ENCODE measurements at regions not wholly inside any gene's neighbourhood (a gene's known extent, or its start where the extent isn't known, plus 50 kb on each side); places are given as distances from the start of the nearest gene placed in this dataset.
"Not testable (repeated sequence)": the region's sequence is repeated elsewhere in the genome, so short reads cannot be mapped to it uniquely, and the experiment has no call there.

DNA sequence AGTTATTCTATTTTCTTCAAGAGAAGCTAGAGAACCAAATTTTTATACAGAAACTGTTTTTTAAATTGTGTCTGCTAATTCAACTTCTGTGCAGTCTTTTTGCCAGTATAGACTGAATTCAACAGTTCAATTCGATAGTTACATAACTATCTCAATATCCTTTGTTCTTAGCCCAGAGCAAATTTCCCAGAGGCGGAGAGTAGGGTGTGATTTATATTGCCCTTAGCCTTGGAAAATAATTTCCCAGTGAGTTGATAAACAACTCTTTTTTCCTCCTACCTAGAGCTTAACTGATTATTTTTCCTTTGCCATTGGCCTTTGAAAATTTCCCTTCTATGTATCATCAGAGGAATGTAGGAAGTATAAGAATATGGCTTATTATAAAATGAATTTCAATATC is 420.5 kb downstream of the NSUN3 start:
- no peak for DNase-seq (ENCODE audit: low read depth in 2 of 2, low spot score in 1 of 2)

DNA sequence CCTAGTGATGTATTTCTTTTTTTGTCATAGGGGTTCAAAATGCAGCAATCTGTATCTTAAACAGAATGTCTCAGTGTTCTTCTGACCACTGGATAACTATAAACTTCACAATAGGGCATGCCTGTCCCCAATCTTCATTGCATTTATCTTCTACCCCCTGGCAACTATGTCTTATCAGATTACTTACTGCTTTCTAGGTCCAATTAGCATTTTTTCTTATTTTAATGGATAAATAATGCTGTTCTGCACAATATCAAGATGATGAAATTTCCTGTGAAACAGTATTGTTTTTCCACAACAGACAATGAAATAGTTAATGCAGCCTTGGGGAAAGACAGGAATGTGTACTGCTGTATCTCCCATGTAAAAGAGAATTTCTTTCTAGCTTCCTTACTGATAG is 432.1 kb downstream of the NSUN3 start:
- no peak for DNase-seq (ENCODE audit: low read depth in 2 of 2, low spot score in 1 of 2)

GRCh38 chr3:94500146-94500545 is 437.3 kb downstream of the NSUN3 start:
- no peak for DNase-seq (ENCODE audit: low read depth in 2 of 2, low spot score in 1 of 2)

DNA sequence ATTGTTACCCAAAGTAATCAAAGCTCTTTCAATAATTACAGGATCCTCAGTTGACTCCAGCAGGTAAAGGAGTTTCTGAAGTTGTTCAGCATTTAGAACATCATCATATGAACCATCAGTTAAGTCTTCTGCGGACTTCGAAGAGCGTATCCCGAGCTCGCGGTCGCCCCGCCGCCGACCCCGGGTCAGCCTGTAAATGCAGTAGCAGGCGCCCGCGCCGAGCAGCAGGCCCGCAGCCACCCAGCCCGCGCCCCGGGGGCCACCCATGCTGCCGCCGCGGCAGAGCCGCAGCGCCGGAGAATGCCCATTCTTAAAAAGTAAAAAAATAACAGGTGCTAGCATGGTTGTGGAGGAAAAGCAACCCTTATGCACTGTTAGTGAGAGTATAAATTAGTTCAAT is 444.5 kb downstream of the NSUN3 start:
- DNase-seq (ENCODE audit: low read depth in 2 of 2, low spot score in 1 of 2): not testable (repeated sequence)

- no peak for DNase-seq (ENCODE audit: low read depth in 2 of 2, low spot score in 1 of 2)
Measured at GRCh38 chr3:94512876-94513275, 450.0 kb downstream of the NSUN3 start.

DNA sequence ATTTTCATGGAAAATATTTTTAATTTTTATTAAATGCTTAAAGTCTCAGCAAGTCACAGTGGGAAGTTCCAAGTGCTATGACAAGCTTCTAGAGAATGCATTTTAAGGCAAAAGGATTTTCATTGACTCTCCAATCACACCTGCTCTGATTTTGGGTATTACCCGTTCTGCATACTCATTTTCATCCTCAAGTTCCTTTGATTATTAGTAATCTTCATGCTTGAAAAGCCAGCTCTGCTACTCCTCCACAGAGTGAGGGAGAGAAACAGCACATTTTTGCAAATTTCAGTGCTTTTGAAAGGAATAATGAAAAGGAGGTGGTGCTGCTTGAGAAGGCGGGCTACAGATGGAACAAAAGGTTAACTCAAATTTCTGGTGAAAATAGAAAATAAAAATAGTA is 450.7 kb downstream of the NSUN3 start:
- DNase-seq (ENCODE audit: low read depth in 2 of 2, low spot score in 1 of 2): no peak

- no peak for DNase-seq (ENCODE audit: low read depth in 2 of 2, low spot score in 1 of 2)
Measured at GRCh38 chr3:94515983-94516382, 453.1 kb downstream of the NSUN3 start.

DNA sequence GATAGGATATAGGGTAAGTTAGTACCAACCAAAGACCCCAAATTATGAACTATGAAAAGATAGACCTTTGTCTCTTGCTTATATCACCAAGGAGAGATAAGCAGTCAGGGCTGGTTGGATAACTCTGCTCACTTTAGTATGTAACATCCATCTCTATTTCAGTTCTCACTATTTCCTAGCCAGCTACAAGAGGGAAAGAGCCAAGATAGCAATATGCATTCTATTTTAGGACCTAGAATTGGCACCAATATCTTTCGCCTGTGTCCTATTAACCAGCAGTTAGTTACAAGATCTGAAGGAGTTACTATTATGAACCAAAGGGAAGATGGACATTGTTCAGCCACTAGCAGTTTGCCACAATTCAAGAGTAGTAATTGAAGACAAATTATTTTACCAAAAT is 457.5 kb downstream of the NSUN3 start:
- DNase-seq (ENCODE audit: low read depth in 2 of 2, low spot score in 1 of 2): no peak

DNA sequence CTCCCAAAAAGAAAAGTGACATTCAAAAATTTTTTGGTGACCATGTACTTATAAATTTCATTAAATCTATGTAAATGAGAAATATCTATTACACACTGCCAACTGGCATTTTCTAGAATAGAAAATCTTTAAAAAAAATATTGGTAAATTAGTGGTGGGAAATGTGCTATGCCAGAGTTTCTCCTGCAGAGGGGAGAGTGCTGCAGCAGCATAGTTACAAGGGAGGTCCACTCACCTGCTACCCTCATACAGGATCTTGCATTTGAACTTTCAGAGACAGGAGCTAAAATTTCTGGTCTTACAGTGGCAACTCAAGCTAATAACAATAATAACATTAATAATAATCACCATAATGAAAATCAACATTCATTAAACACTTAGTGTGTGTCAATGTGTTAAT is 459.6 kb downstream of the NSUN3 start:
- no peak for DNase-seq (ENCODE audit: low read depth in 2 of 2, low spot score in 1 of 2)

DNA sequence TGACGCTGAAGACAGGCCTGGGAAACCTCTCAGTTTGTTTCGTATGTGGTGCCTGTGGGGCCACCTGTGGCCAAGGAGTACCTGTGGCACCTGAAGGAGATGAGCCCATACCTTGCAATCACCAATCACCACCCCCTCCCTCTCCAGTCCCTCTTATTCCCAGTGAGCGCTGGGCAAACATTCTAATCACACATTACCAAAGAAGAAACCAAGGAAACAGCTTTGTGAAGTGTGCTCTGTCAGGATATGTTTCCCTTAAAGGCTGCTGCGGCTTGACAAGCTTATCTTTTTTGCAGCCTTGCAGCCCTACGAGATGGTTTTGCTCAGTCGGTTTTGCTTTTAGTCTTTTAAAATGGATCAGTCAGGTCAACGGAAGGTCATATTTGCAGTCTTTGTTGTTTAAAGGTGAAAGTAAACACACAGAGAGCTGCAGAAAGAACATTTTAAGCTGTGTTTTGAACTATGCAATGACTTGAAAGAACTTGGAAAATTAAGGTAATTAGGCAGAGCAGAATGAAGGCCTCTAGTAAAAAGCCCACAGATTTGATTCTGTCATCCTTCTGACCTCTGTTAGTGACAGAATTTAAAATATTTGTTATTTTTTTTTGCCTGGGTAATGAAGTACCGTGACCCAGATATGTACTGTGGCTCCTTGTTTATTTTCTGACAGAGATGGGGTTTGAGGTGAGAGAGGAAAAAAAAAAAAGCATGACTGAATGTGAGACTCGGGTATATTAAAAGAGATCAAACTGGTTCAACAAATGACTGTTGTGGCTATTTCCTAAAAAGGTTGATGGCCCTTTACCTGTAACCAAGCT is 461.4 kb downstream of the NSUN3 start:
- DNase-seq (ENCODE audit: low read depth in 2 of 2, low spot score in 1 of 2): no peak

GRCh38 chr3:94525043-94525442 is 462.2 kb downstream of the NSUN3 start:
- DNase-seq (ENCODE audit: low read depth in 2 of 2, low spot score in 1 of 2): no peak

GRCh38 chr3:94529816-94530215 is 467.0 kb downstream of the NSUN3 start:
- no peak for DNase-seq (ENCODE audit: low read depth in 2 of 2, low spot score in 1 of 2)

DNA sequence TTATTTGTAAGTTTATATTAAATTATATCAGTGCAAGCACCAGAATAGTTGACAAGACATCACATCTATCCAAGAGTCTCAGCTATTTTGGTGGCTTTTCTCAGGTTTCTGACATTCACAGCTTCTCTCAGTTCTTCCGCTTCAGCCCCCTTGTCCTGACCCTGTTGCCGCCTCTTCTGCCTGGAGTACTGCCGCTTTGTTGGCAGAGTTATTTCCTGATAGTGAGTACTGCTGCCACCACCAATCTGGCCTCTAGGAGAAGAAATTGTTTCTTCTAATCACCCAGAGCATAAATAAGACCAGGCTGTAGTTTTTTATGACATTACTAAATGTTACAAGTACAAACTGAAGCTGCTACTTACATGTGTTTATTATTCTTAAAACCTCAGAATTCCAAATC is 470.1 kb downstream of the NSUN3 start:
- no peak for DNase-seq (ENCODE audit: low read depth in 2 of 2, low spot score in 1 of 2)

DNA sequence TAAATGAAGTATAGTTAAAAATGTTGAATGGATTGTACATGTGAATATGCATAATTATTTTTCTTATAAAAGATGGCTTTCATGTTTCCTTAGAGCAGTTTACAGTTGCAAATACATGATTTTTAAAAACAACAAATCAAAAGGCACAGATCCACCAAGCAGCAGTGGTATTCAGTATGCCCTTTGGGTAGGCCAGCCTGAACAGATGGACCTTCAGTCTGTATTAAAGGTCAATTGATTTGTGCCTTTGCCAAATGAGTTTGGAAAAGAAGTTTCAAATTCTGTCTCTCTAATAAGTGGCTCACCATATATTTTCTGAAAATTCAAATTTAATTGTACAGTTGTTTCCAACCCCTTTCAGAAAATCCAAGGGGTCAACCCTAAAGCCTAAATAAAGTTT is 477.1 kb downstream of the NSUN3 start:
- no peak for DNase-seq (ENCODE audit: low read depth in 2 of 2, low spot score in 1 of 2)

GRCh38 chr3:94543161-94543560 is 480.3 kb downstream of the NSUN3 start:
- DNase-seq (ENCODE audit: low read depth in 2 of 2, low spot score in 1 of 2): no peak

DNA sequence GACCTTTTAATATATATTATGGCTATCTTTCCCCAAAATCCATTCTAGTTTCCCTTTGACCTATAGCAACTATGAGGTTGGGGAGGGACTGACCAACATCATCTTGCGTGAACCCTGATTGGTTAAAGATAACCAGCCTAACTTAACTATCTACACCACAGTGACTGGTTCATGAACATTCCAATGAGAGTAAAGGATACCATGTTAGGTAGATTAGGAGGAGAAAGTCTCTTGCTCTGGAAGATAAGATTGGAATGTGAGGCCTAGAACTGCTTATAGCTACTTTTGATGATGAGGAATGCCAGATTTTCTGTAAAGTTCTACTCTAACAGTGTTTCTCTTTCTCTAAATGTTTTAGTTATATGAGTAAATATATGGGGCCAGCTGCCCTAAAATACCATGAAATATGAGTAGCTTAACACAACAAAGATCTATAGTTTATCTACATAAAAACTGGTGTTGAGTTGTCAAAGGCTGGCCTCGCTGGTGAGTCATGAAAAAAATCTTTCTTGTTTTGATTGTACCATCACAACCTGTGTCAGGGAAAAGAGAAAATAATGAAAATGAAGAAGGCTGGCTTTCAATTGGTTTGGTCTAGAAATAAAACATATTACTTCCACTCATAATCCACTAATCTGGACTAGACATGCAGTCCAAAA is 481.4 kb downstream of the NSUN3 start:
- DNase-seq (ENCODE audit: low read depth in 2 of 2, low spot score in 1 of 2): no peak

DNA sequence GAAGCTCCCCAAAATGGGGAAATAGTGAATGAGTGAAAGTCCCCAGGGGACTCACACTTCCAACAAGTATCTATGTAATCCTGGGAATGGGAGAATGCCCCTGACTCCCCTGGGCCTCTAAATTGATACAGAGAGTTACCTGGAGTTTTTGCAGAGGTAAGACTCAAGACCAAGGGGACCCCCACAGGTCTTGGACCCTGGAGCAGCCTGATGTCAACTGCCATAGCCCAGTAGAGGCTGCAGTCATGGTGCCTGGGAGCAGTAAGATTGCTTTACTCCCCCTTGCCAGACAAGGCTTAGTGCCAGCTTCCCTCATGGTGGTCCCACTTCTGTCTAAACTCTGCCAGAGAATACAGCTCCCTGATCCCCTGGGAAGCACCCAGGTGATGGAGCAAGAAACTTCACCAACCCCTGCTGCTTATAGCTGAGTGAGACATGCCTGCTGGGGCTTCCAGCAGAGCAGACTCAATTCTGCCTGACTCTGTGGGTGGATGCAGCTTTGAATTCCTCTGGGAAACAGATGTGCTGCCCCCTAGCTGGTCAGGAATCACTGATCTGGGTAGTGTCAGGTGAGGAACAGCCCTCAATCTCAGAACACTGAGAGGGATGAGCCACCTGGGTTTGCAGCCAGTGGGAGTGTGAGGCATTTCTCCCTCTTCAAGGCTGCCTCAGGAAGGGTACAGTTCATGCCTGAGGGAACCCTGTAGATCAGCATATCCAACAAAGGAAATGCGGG is 485.9 kb downstream of the NSUN3 start:
- DNase-seq (ENCODE audit: low read depth in 2 of 2, low spot score in 1 of 2): no peak

DNA sequence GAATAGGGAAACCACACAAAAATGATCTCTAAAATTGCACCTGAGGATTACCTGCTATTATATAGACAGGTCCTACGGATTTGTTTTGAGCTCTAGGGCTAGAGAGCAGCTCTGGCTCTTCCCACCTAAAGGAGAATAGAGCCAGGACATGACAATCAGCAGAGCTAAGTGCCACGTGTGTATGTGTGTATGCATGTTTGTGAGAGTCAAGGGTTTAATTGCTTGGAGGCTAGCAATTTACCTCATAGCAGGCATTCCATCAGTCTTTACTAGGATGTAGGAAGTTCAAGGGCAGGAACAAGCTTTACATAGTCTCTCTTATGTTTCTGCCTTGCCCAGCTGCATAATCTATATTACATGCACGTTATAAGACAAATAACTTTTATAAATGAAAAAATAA is 498.2 kb downstream of the NSUN3 start:
- no peak for DNase-seq (ENCODE audit: low read depth in 2 of 2, low spot score in 1 of 2)

GRCh38 chr3:94564247-94564646 is 501.4 kb downstream of the NSUN3 start:
- DNase-seq (ENCODE audit: low read depth in 2 of 2, low spot score in 1 of 2): no peak

DNA sequence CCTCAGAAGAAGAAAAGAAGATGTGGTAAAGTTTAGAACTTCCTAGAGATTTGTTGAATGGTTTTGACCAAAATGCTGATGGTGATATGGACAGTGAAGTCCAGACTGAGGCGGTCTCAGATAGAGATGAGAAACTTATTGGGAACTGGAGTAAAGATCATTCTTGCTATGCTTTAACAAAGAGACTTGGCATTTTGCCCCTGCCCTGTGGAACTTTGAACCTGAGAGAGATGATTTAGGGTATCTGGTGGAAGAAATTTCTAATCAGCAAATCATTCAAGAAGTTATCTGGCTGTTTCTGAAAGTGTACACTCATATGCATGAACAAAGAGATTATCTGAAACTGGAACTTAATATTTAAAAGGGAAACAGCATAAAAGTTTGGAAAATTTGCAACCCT is 505.2 kb downstream of the NSUN3 start:
- no peak for DNase-seq (ENCODE audit: low read depth in 2 of 2, low spot score in 1 of 2)

DNA sequence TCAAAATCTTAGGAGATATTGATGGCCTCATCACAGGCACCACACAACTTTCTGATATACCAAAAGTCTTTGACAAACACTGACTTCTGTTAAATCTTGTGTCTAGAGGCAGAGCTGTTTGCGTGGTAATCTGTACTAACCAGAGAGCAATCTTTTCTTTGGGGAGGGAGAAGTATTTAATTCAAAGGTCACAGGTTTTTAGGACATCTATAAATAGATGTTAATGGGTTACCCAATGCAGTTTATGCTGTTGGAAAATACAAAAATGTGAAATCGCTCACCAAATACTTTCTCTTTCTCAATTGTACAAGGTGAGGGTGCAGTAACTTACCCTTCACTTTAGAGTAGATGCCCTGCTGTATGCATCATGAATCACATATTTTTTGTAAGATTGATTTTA is 510.5 kb downstream of the NSUN3 start:
- DNase-seq (ENCODE audit: low read depth in 2 of 2, low spot score in 1 of 2): no peak

DNA sequence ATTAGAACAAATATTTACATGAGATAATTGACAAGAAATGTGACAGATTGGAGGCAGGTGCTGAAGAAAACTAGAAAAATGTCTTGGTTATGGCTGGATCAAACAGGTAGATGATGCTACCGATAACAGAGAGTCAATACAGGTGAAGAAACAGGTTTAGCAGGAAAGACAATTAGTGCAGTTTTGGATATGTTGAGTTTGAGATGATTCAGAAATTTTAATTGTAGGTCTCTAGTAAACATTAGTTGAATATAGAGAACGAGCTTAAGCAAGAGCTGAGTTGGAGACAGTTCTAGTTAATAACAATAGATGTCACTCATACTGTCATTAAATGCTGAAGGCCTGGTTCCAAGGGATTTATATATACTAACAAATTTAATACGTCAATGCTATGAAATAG is 524.4 kb downstream of the NSUN3 start:
- no peak for DNase-seq (ENCODE audit: low read depth in 2 of 2, low spot score in 1 of 2)

All from stimulated activated CD8-positive, alpha-beta memory T cell treated with anti-CD3 and anti-CD28 coated beads, Interleukin-4, amount 100 ng/mL, for 1 hour (primary cell).